NCI-H1436 (cell line): ENCODE measurements at regions not wholly inside any gene's neighbourhood (a gene's known extent, or its start where the extent isn't known, plus 50 kb on each side); places are given as distances from the start of the nearest gene placed in this dataset.
"Not testable (repeated sequence)": the region's sequence is repeated elsewhere in the genome, so short reads cannot be mapped to it uniquely, and the experiment has no call there.

Experiments used
- DNase-seq: peaks from one replicate; lab custom pipeline; 2025; lab: John Stamatoyannopoulos, UW

DNA sequence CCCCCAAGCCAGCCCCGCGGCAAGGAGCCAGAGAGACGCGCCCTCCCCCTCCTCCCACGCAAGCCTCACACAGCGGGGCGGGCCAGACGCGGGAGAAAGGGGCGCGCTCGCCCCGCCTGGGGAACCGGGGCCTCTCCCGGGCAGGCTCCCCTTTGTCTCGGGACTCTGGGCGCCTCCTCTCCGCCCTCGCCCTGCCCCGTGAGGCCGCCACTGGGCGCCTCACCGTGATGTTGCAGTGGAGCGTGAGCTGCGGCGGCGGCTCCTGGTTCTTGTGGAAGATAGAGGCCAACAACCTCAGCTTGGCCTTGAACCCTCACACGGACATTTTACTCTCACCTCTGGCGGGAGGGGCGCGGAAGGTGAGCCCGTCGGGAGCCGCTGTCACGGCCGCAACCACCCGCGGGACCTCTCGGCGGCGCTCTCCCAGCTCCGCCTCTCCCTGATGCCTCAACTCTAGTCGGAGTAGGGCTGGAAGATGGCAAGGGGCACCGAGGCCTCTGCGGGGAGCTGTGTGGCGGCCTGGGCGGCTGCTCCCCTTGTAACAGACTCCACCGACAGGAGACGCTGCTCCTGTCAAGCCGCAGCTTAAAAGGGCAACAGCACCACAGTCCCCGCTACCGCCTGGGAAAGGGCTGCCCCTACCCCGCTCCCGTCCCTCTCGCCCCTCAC, 179.2 kb upstream of the ZSCAN2 start:
- not testable (repeated sequence) for DNase-seq

DNA sequence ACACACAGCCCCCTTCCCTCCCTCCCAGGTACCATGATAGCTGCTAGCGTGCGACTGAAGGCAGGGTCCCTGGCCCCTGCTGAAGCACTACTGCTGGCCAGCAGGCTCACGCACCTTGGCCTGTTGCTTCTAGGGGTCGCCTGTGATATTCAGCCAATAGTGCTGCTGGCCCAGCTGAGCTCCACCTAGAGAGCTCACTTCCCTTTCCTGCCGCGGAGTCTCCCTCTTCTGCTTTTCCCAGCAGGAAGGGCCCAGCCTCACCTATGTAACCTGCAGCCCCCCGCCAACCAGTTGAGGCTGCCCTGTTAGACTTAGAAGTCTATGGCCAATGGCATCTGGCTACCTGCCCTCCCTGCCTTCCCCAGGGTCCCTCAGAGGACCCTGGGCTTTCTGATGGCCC, 175.5 kb upstream of the ZSCAN2 start:
- DNase-seq, result not testable (repeated sequence)

DNA sequence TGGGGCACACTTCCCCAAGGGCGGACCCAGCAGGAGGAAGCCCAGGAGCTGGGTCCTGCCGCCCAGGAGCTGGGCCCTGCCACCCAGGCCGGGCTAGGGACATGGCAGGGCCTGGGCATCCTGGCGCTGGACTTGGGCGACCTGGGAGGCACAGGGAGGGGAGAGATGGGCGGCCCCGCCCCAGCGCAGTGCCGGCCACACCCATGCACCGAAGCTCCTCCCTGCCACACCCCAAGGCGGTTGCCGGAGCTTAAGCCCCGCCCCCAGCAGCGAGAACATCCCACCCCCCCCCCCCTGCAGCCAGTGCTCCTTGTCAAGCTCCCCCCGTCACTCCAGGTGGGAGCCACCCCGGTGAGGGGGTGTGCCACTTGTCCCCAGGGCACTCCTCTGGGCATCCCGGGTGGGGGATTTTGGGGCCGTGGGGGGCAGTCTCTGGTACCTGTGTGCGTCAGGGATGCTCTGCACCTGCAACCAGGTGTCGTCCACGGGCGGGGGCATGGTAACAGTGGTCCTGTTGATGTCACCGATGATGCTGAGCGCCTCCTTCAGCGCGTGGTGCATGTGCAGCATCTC, 127.4 kb upstream of the ZSCAN2 start:
- not testable (repeated sequence) for DNase-seq

DNA sequence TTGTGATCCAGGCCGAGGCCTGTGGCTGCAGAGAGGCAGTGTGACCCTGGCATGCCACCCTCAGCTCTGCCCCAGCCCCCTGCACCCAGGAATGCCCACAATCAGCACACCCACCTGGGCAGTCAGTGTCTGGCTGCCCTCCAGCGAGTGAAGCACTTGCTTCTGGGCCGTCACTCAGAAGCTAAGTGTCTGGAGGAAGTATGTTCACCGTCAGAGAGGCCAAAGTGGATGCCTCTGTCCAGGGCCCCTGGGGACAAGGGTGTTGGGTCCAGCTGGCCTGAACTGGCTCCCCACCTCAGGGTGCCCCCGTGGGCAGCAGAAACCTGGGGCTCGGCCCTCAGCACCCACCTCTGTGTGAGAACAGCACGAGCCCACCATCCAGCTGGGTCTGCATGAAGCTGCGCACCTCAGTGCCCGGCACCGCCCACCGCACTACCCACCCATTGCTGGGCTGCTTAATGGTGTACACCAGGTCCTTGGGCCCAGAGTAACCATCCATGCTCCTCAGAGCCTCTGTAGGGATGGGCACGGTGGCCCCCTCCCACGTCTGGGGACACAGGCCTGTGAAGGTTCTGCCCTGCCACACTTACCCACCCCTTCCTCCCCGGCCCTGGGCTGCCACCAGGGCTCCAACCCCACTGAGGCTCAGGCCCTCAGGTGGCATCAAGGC, 124.3 kb upstream of the ZSCAN2 start:
- DNase-seq, result not testable (repeated sequence)

DNA sequence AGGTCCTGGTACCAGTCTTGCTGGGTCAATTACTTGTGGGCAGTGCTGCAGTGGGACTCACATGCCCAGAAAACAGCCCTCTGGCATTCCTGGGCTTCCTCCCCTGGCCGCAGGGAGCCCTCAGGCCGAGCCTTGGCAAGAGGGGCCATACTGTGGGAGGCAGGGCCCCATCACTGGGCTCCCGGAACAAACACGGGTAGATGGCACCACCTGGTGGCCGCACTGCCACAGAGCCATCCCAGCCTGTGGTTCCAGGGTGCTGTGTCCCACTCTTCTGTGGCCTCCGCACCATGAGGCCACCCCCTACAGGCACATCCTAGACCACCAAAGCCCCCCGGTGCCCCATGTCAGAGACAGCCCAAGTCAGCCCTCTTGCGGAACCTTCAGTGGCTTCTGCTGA, 123.3 kb upstream of the ZSCAN2 start:
- DNase-seq, result not testable (repeated sequence)

DNA sequence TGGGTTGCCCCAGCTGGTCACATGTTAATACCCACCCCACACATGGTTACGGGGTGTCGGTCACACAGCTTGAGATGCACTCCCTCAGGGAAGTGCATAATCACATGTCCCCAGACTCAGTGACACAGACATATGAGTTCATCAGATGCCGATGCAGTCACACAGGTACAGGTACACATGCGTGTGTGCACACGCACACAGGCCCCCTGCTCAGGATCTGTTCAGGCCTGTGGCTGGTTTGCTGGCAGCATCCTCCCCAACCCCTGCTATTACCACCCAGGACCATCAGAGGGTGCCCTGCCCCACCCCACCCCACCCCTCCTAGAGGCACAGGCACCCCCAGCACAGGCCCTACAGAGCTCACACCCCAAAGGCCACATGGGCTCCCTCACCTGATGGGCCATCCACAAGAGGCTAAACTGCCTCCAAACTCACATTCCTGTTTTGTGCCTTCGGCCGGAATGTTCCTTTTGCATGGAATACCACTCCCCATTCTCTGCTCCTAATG, 120.6 kb upstream of the ZSCAN2 start:
- DNase-seq, result not testable (repeated sequence)

DNA sequence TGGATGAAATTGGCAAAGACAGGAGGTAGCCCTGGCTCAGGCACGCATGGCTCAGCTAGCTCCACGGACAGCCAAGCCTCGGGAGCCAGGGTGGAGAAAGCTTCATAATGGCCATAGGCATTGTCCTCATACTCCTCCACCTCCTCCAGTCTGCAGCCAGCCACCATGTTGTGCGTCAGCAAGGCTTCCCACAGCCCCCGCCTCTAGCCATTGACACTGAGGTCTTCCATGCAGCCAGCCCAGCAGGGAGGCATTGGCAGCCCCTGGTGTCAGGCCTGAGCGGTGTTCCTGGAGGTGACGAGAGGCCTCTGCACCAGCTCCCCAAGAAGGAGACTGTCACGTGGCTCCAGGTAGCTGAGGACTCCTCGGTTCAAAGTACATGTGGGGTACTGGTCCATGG, 117.0 kb upstream of the ZSCAN2 start:
- not testable (repeated sequence) for DNase-seq

DNA sequence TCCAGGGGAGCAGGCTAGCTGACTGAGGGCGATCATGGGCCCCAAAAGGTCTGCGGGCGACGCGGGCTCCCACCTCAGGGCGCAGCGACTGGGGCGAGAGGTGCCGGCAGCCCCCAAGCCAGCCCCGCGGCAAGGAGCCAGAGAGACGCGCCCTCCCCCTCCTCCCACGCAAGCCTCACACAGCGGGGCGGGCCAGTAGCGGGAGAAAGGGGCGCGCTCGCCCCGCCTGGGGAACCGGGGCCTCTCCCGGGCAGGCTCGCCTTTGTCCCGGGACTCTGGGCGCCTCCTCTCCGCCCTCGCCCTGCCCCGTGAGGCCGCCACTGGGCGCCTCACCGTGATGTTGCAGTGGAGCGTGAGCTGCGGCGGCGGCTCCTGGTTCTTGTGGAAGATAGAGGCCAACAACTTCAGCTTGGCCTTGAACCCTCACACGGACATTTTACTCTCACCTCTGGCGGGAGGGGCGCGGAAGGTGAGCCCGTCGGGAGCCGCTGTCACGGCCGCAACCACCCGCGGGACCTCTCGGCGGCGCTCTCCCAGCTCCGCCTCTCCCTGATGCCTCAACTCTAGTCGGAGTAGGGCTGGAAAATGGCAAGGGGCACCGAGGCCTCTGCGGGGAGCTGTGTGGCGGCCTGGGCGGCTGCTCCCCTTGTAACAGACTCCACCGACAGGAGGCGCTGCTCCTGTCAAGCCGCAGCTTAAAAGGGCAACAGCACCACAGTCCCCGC, 100.5 kb upstream of the ZSCAN2 start:
- not testable (repeated sequence) for DNase-seq

DNA sequence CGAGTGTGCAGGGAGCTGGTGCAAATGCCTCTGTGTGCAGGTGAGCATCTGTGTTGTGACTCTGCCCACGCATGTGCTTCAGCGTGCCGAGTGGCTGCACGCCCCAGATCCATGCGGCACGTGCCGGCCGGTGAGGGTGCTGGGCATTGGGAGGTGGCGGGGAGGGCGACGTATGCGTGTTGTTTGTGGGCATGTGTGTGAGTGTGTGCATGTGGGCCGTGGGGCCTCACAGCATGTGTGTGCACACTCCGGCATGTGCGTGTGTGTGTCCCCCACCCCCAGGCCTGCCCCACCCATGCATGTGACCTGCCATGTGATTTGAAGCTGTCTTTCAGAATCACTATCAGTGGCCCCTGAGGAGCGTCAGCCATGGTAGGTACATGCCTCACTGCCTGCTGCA, 97.7 kb upstream of the ZSCAN2 start:
- DNase-seq, result not testable (repeated sequence)

DNA sequence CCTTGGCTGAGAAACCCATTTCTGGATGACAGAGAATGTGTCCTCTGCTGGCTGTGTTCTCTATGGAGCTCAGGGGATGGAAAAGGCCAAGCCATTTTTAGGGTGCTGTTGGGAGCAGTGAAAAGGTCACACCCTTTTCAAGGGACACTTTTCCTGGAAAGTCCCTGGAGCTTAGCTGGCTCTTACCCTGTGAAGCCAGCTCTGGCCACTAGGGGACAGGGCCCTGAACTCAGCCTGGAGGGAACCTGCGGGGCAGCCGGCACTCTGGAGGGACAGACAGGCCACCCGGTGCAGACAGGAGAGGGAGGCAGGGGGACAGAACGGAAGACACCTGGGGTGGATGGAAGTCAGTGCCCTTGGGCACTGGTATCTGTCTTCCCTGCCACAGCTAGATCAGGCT, 95.3 kb upstream of the ZSCAN2 start:
- DNase-seq, result not testable (repeated sequence)

DNA sequence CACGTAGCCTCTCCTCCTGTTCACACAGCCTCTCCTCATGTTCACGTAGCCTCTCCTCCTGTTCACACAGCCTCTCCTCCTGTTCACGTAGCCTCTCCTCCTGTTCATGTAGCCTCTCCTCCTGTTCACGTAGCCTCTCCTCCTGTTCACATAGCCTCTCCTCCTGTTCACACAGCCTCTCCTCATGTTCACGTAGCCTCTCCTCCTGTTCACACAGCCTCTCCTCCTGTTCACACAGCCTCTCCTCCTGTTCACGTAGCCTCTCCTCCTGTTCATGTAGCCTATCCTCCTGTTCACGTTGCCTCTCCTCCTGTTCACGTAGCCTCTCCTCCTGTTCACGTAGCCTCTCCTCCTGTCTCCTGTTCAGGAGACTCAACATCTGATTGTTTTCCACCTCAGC, 88.5 kb upstream of the ZSCAN2 start:
- DNase-seq, result not testable (repeated sequence)

DNA sequence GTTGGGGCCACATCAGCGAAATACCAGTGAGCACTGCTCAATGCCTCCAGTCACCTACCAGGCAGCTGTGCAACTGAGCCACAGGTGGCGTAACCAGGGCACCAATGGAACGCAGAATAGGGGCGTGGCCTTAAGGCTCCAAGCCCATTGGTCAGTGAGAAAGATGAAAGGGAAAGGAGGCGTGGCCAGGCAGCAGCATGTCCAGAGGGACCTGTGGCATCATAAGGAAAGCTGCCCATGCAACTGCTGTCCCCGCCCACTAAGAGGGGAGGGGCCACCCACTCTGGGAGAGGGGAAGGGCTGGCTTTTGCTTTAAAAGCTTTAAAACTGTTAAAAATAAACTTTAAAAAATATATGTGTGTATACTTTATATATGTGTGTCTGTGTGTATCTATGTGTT, 84.0 kb upstream of the ZSCAN2 start:
- not testable (repeated sequence) for DNase-seq

DNA sequence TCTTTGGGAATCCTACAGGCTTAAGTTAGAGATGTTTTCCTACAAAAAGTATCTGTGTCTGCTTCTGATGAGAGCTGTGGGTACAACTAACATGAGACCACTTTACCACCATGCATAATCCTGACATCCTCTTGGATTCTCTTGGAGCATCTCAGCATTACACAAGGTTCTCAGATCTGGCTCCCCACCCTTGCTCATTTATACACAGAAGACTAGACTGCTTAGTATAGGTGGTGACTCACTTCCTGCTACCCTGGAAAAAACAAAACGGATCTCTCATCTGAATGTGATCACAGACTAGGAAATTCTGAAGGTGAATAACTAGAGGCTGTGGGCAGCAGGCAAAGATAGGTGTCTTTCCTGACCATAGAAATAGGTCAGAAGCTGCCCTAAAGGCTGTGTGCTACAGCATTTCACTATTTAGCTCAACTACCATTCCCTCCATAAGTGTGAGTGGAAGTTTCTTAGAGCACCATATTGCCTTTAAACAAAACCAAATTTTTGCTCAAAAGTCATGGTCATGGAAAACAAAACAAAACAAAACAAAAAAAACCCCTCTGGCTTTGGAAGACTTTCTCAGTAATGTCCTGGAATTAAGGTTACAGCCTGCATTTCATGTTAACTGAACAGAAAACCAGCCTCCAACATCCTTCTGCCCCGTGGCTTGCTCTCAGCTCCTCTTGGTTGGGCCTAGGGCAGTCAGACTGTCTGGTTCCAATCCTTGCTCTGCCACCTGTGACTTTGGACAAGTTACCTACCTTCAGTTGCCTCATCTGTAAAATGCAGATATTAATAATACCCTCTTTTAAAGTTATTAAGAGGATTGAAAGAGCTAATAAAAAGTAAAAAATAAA, 75.1 kb upstream of the ZSCAN2 start:
- not testable (repeated sequence) for DNase-seq

DNA sequence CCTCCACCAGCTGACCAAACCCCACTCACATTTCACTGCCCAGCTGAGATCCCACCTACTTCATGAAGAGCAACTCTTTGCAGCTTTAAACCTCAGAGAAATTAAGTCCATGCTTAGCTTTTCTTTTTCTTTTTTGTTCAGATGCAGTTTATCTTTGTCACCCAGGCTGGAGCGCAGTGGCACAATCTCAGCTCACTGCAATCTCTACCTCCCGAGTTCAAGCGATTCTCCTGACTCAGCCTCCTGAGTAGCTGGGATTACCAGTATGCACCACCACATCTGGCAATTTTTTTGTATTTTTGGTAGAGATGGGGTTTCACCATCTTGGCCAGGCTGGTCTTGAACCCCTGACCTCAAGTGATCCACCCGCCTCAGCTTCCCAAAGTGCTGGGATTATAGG, 70.1 kb upstream of the ZSCAN2 start:
- DNase-seq, result not testable (repeated sequence)

DNA sequence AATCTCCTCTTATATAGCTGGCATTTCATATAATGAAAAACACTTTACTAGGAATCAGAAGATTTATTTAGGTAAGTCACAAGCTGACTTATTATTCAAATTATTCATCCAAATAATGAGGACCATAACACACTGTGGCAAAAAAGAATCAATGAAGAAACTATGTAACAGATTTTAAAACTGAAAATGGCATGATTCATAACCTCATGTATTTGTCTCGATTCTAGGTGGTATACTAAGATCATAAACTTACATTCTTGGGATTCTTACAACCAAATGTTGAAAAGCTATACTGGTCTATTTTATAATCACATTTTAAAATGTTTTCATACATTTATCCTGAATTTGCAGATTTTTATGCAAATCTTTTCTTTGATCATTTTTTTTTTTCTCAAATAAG, 69.6 kb upstream of the ZSCAN2 start:
- not testable (repeated sequence) for DNase-seq

DNA sequence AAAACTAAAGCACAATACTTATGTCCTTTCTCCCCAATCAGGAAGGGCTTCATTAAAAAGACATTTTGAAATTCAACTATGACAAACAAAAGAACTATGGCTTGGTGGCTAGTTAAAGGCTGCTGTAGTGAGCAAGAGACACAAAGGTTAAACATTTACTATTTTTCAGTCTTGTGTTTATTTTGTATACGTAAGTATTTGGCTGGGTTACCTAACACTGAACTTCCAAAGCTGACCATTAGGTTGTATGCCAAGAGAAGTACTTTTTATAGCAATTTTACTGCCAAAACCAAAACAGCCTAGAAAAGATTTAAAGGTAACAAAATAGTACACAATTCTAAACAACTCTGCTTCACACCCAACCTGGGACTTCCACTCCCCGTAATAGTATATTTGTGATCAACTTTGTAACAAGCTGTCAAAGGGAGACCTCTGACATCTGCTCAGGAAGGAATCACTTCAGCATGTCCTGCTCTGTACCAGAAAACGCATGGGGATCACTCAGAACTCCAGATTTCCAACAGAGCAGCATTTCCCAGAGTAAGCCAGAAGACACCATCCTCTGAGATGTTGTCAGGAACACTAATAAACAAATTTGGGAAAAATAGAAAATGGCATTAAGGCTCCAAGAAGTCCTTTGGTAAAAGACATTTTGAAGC, 69.0 kb upstream of the ZSCAN2 start:
- not testable (repeated sequence) for DNase-seq

DNA sequence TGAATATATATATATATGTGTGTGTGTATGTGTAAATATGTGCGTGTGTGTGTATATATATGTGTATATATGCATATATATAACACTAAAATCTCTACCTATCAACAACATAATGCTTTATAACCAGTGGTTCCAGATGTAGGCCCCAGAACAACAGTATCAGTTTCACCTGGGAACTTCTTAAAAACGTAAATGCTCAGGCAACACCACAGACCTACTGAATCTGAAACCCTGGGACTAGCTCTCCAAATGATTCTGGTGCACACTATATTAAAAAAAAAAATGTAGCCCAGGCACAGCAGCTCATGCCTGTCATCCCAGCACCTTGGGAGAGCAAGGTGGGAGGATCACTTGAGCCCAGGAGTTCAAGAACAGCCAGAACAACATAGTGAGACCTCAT, 67.1 kb upstream of the ZSCAN2 start:
- DNase-seq, result not testable (repeated sequence)

DNA sequence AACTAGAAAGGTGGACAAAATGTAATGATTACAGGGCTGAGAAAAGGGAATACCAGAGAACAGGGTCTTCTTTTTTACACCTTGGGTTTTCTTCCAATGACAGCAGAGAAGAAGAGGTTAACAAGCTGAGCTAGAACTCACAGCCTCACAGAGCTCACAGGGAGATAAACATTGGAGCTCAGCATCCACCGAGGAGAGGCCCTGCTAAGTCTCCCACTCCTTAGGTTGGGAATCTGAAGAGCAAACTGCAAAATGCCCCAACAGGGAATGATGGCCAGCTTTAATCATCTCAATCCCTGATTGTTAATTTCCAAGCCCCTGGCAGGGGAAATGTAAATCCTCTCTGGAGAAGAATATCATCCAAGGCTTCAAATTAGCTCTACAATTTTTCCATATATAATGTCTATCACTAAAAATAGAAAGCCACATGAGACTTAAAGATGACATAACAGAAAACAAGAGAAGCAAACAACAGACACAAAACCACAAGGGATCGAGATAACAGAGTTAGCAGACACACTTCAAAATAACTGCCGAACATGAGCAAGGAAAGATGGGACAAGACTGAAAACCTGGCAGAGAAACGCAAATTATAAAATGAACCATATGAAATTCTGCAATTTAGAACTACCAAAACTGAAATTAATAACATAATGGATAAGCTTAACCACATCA, 66.1 kb upstream of the ZSCAN2 start:
- DNase-seq, result not testable (repeated sequence)

DNA sequence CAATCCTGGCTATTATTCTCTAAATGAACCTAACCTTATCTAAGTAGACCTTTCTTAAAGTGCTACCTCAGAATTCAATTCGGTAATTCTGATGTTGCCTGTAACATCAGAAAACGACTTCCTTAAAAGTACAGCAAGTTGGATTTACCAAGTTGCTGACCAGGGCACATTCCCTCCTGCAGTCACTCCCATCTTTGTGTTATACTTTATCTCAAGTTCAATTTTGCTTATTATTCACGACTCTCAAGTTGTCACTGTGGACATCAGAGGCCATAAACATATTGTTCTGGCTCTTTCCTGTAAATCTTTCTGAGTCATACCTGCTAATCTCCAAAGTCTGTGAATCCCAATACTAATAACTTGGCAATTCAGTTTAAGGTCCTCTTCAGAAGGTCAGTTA, 64.6 kb upstream of the ZSCAN2 start:
- DNase-seq, result not testable (repeated sequence)

DNA sequence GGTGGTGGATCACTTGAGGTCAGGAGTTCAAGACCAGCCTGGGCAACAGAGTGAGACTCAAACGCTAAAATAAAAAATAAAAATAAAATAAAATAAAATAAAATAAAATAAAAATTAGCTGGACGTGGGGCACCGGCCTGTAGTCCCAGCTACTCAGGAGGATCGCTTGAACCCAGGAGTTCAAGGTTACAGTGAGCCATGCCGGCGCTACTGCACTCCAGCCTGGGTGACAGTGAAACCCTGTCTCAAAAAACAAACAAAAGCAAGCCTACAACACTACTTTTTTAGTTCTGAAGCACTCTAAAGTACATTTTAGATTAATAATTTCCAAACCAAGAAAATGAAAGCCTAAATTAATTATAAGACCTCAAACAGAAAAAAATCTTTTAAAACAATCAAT, 56.2 kb upstream of the ZSCAN2 start:
- not testable (repeated sequence) for DNase-seq
